Hypothalamus (tissue), 51 donors: ENCODE measurements at regions not wholly inside any gene's neighbourhood (a gene's known extent, or its start where the extent isn't known, plus 50 kb on each side); places are given as distances from the start of the nearest gene placed in this dataset.
"Not testable (repeated sequence)": the region's sequence is repeated elsewhere in the genome, so short reads cannot be mapped to it uniquely, and the experiment has no call there.

Source experiments
- DNase-seq, 51 donors: peaks; one replicate each; lab custom pipeline; 2025; lab: John Stamatoyannopoulos, UW

GRCh38 chr2:142827170-142827569, 50.3 kb upstream of the KYNU start:
- no peak for DNase-seq

- peak in 6 of 51 donors; percentile 0 to 15 (median 4) for DNase-seq
Observed at GRCh38 chr2:142825861-142826260, 51.6 kb upstream of the KYNU start.

GRCh38 chr2:142824756-142825155, 52.7 kb upstream of the KYNU start:
- no peak for DNase-seq

- no peak for DNase-seq
Observed at GRCh38 chr2:142822190-142822589, 55.3 kb upstream of the KYNU start.

- no peak for DNase-seq
Observed at GRCh38 chr2:142819411-142819810, 58.1 kb upstream of the KYNU start.

- DNase-seq, result no peak
Observed at GRCh38 chr2:142815375-142815774, 62.1 kb upstream of the KYNU start.

GRCh38 chr2:142813830-142814829, 63.3 kb upstream of the KYNU start:
- no peak for DNase-seq

GRCh38 chr2:142811644-142812043, 65.8 kb upstream of the KYNU start:
- not testable (repeated sequence) for DNase-seq

GRCh38 chr2:142805244-142805643, 72.2 kb upstream of the KYNU start:
- no peak for DNase-seq

- no peak for DNase-seq
Observed at GRCh38 chr2:142803158-142803557, 74.3 kb upstream of the KYNU start.

- no peak for DNase-seq
Observed at GRCh38 chr2:142796588-142796987, 80.9 kb upstream of the KYNU start.

GRCh38 chr2:142796161-142796560, 81.3 kb upstream of the KYNU start:
- DNase-seq, result no peak

- no peak for DNase-seq
Observed at GRCh38 chr2:142794850-142795249, 82.6 kb upstream of the KYNU start.

GRCh38 chr2:142792328-142792727, 85.1 kb upstream of the KYNU start:
- DNase-seq, result not testable (repeated sequence)

GRCh38 chr2:142791335-142791734, 86.1 kb upstream of the KYNU start:
- DNase-seq, result no peak

GRCh38 chr2:142786918-142787702, 90.4 kb upstream of the KYNU start:
- no peak for DNase-seq

GRCh38 chr2:142782942-142783443, 94.5 kb upstream of the KYNU start:
- DNase-seq, result no peak

- DNase-seq, result no peak
Observed at GRCh38 chr2:142781146-142781545, 96.3 kb upstream of the KYNU start.

- no peak for DNase-seq
Observed at GRCh38 chr2:142778289-142778688, 99.2 kb upstream of the KYNU start.

- DNase-seq, result no peak
Observed at GRCh38 chr2:142777742-142778141, 99.7 kb upstream of the KYNU start.

GRCh38 chr2:142769761-142770160, 107.7 kb upstream of the KYNU start:
- DNase-seq, result no peak
